SK-N-SH treated with all-trans-retinoic acid at 6 μM for 48 hours (cell line): ENCODE measurements at regions not wholly inside any gene's neighbourhood (a gene's known extent, or its start where the extent isn't known, plus 50 kb on each side); places are given as distances from the start of the nearest gene placed in this dataset.

Experiments
- ATAC-seq: fragments of 200-7000 bp; cut with Tn5 transposase; 3 replicates; pipeline ENCODE4 v1.9.1; 2020; ENCODE audit warnings: mild to moderate bottlenecking, moderate library complexity
- ARNTL ChIP-seq: fragments of 450-650 bp; formaldehyde crosslinking; IDR thresholded peaks from 2 replicates; pipeline ENCODE4 v1.5.0; 2020; ENCODE audit warnings: low read depth, mild to moderate bottlenecking, moderate library complexity, borderline replicate concordance
- BACH2 ChIP-seq: fragments of 250-450 bp; sonication (Bioruptor Pico); IDR thresholded peaks from 2 replicates; pipeline ENCODE4 v1.9.0; 2021; ENCODE audit warnings: mild to moderate bottlenecking, borderline replicate concordance
- CREB5 ChIP-seq: fragments of 250-450 bp; sonication (Bioruptor Pico); IDR thresholded peaks from 2 replicates; pipeline ENCODE4 v1.5.1; 2020; ENCODE audit warnings: low read depth, mild to moderate bottlenecking, moderate library complexity
- CSDC2 ChIP-seq: fragments of 250-450 bp; sonication (Bioruptor Pico); IDR thresholded peaks from 2 replicates; pipeline ENCODE4 v1.5.0; 2020; ENCODE audit warnings: mild to moderate bottlenecking, moderate library complexity
- ESRRG ChIP-seq: fragments of 250-450 bp; sonication (Bioruptor Pico); IDR thresholded peaks from 2 replicates; pipeline ENCODE4 v1.6.1; 2021; ENCODE audit warnings: mild to moderate bottlenecking
- GLIS3 ChIP-seq: fragments of 250-450 bp; sonication (Bioruptor Pico); IDR thresholded peaks from 2 replicates; pipeline ENCODE4 v1.5.0; 2020; ENCODE audit warnings: mild to moderate bottlenecking, moderate library complexity
- ISL1 ChIP-seq: fragments of 250-450 bp; sonication (Bioruptor Pico); IDR thresholded peaks from 2 replicates; pipeline ENCODE4 v2.1.2; 2022; ENCODE audit warnings: mild to moderate bottlenecking, moderate library complexity
- OSR1 ChIP-seq: fragments of 250-450 bp; sonication (Bioruptor Pico); IDR thresholded peaks from 2 replicates; pipeline ENCODE4 v1.8.0; 2022; ENCODE audit warnings: moderate library complexity, mild to moderate bottlenecking, inconsistent platforms
- POU6F1 ChIP-seq: fragments of 250-450 bp; sonication (Bioruptor Pico); IDR thresholded peaks from 2 replicates; pipeline ENCODE4 v1.8.0; 2021; ENCODE audit warnings: low read depth, mild to moderate bottlenecking, moderate library complexity, borderline replicate concordance
- PPARA ChIP-seq: fragments of 250-450 bp; sonication (Bioruptor Pico); IDR thresholded peaks from 2 replicates; pipeline ENCODE4 v1.5.0; 2020; ENCODE audit warnings: mild to moderate bottlenecking, borderline replicate concordance
- RARB ChIP-seq: fragments of 250-450 bp; sonication (Bioruptor Pico); IDR thresholded peaks from 2 replicates; pipeline ENCODE4 v1.8.0; 2021; ENCODE audit warnings: mild to moderate bottlenecking, moderate library complexity
- TCF4 ChIP-seq: fragments of 250-450 bp; sonication (Bioruptor Pico); IDR thresholded peaks from 2 replicates; pipeline ENCODE4 v1.8.0; 2021; ENCODE audit warnings: mild to moderate bottlenecking, moderate library complexity, borderline replicate concordance
- TOX ChIP-seq: fragments of 250-450 bp; sonication (Bioruptor Pico); IDR thresholded peaks from 2 replicates; pipeline ENCODE4 v1.8.0; 2021; ENCODE audit warnings: mild to moderate bottlenecking, moderate library complexity, borderline replicate concordance
- TSHZ2 ChIP-seq: fragments of 250-450 bp; sonication (Bioruptor Pico); IDR thresholded peaks from 2 replicates; pipeline ENCODE4 v1.5.0; 2020; ENCODE audit warnings: mild to moderate bottlenecking, moderate library complexity
- ZC3H10 ChIP-seq: fragments of 250-450 bp; sonication (Bioruptor Pico); IDR thresholded peaks from 2 replicates; pipeline ENCODE4 v1.5.1; 2021; ENCODE audit warnings: mild to moderate bottlenecking, moderate library complexity
- ZFP3 ChIP-seq: fragments of 250-450 bp; sonication (Bioruptor Pico); IDR thresholded peaks from 2 replicates; pipeline ENCODE4 v1.5.0; 2020; ENCODE audit warnings: mild to moderate bottlenecking, moderate library complexity
- ZFP30 ChIP-seq: fragments of 450-650 bp; formaldehyde crosslinking; IDR thresholded peaks from 2 replicates; pipeline ENCODE4 v1.5.0; 2022; ENCODE audit warnings: mild to moderate bottlenecking, moderate library complexity
- ZNF565 ChIP-seq: fragments of 450-650 bp; formaldehyde crosslinking; conservative IDR thresholded peaks from 2 replicates; pipeline ENCODE4 v1.5.0; 2020; ENCODE audit warnings: low read depth, mild to moderate bottlenecking, moderate library complexity
- ZNF70 ChIP-seq: fragments of 450-650 bp; formaldehyde crosslinking; IDR thresholded peaks from 2 replicates; pipeline ENCODE4 v1.5.0; 2020; ENCODE audit warnings: mild to moderate bottlenecking, moderate library complexity
- TF ChIP-seq, protein P1 (sequence below): fragments of 250-450 bp; sonication (Bioruptor Pico); IDR thresholded peaks from 2 replicates; pipeline ENCODE4 v1.5.1; 2021; ENCODE audit warnings: mild to moderate bottlenecking, moderate library complexity
- TF ChIP-seq, protein P2 (sequence below): fragments of 250-450 bp; sonication (Bioruptor Pico); IDR thresholded peaks from 2 replicates; pipeline ENCODE4 v1.8.0; 2020; ENCODE audit warnings: mild to moderate bottlenecking, moderate library complexity, borderline replicate concordance

DNA sequence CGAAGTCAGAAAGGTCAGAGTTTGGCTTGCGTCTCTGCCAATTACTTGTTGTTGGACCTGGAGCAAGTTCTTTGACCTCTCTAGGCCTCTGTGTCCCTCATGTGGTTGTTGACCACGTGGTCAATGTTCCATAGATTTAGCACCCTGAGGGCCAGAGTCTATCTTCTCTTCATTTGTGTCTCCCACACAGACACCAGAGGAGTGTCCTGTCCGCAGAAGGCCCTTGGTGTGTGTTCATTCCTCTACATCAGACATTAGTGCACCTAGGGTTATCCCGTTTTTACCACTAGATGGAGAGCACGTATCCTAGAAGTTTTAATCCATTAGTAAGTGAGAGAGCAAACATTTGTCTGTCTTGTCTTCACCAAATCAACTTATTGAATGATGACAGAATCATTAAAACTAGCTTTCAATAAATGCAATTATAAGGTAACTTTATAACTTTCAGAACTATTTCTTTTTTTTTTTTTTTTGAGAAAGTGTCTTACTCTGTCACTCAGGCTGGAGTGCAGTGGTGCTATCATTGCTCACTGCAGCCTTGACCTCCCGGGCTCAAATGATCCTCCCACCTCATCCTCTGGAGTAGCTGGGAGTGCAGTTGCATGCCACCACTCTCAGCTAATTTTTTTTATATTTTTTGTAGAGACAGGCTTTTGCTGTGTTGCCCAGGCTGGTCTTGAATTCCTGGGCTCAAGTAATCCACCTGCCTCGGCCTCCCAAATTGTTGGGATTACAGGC is 122.5 kb upstream of the ANKRD1 start:
- TF ChIP-seq ZFP30 = no peak
- TF ChIP-seq POU6F1 = no peak
- TF ChIP-seq, protein P1, sequence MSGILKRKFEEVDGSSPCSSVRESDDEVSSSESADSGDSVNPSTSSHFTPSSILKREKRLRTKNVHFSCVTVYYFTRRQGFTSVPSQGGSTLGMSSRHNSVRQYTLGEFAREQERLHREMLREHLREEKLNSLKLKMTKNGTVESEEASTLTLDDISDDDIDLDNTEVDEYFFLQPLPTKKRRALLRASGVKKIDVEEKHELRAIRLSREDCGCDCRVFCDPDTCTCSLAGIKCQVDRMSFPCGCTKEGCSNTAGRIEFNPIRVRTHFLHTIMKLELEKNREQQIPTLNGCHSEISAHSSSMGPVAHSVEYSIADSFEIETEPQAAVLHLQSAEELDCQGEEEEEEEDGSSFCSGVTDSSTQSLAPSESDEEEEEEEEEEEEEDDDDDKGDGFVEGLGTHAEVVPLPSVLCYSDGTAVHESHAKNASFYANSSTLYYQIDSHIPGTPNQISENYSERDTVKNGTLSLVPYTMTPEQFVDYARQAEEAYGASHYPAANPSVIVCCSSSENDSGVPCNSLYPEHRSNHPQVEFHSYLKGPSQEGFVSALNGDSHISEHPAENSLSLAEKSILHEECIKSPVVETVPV (CRISPR knock-in tag) = no peak
- TF ChIP-seq, protein P2, sequence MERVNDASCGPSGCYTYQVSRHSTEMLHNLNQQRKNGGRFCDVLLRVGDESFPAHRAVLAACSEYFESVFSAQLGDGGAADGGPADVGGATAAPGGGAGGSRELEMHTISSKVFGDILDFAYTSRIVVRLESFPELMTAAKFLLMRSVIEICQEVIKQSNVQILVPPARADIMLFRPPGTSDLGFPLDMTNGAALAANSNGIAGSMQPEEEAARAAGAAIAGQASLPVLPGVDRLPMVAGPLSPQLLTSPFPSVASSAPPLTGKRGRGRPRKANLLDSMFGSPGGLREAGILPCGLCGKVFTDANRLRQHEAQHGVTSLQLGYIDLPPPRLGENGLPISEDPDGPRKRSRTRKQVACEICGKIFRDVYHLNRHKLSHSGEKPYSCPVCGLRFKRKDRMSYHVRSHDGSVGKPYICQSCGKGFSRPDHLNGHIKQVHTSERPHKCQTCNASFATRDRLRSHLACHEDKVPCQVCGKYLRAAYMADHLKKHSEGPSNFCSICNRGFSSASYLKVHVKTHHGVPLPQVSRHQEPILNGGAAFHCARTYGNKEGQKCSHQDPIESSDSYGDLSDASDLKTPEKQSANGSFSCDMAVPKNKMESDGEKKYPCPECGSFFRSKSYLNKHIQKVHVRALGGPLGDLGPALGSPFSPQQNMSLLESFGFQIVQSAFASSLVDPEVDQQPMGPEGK = no peak
- no peak for TF ChIP-seq RARB (CRISPR knock-in tag)
- no peak for TF ChIP-seq TOX (CRISPR knock-in tag)
- TF ChIP-seq OSR1 (CRISPR knock-in tag) = no peak
- TF ChIP-seq ARNTL = no peak
- TF ChIP-seq CSDC2 (CRISPR knock-in tag) = no peak
- no peak for TF ChIP-seq ZC3H10 (CRISPR knock-in tag)
- TF ChIP-seq ZNF565 (CRISPR knock-in tag) = no peak
- TF ChIP-seq ZFP3 (CRISPR knock-in tag) = no peak
- TF ChIP-seq, all 23 proteins: peak for 0
- ATAC-seq = peak; percentile 97

GRCh38 chr10:91046869-91047268 is 126.0 kb upstream of the ANKRD1 start:
- no peak for ATAC-seq
- TF ChIP-seq TSHZ2 (CRISPR knock-in tag) = no peak
- TF ChIP-seq, protein P2 = no peak
- no peak for TF ChIP-seq CREB5 (CRISPR knock-in tag)
- no peak for TF ChIP-seq ZC3H10 (CRISPR knock-in tag)
- TF ChIP-seq TCF4 (CRISPR knock-in tag) = no peak
- no peak for TF ChIP-seq TOX (CRISPR knock-in tag)
- no peak for TF ChIP-seq ZNF70
- TF ChIP-seq, protein P1 (CRISPR knock-in tag) = no peak
- no peak for TF ChIP-seq PPARA (CRISPR knock-in tag)
- TF ChIP-seq POU6F1 = no peak
- TF ChIP-seq ESRRG (CRISPR knock-in tag) = no peak
- no peak for TF ChIP-seq ZFP3 (CRISPR knock-in tag)
- TF ChIP-seq ZNF565 (CRISPR knock-in tag) = no peak
- TF ChIP-seq RARB (CRISPR knock-in tag) = no peak
- no peak for TF ChIP-seq OSR1 (CRISPR knock-in tag)
- TF ChIP-seq ARNTL = no peak
- TF ChIP-seq GLIS3 = no peak
- no peak for TF ChIP-seq BACH2 (CRISPR knock-in tag)
- no peak for TF ChIP-seq CSDC2 (CRISPR knock-in tag)
- no peak for TF ChIP-seq ISL1
